ENCODE measurements at regions not wholly inside any gene's neighbourhood (a gene's known extent, or its start where the extent isn't known, plus 50 kb on each side); places are given as distances from the start of the nearest gene placed in this dataset.

DNA sequence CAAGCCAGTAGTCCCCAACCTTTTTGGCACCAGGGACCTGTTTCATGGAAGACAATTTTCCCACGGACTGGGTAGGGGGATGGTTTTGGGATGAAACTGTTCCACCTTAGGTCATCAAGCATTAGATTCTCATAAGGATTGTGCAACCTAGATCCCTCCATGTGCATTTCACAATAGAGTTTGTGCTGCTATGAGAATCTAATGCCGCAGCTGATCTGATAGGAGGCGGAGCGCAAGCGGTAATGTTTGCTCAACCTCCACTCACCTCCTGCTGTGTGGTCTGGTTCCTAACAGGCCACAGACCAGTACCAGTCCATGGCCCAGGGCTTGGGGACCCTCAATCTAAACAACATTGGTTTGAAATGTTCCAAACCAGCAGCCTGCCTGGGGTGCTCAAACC lies 137.0 kb upstream of the STXBP5 start:
- DNase-seq: no peak

DNA sequence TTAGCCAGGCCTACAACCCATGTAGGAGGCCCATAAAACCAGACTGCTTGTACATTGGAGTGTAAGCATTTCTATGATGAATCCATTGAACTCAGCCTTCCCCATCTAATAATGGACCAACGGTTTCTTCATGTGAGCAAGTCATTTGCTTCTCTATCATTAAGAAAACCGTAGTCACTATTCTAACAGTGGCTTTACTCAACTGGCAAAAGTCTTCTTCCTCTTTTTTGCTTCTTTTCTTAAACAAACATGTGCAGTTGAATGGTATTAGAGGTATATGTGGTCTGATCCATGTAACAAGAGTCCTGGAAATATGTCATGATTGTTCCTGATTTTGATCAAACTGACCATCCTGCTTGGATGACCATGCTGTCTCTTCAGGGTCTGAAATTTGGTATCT lies 132.4 kb upstream of the STXBP5 start:
- DNase-seq: no peak

DNA sequence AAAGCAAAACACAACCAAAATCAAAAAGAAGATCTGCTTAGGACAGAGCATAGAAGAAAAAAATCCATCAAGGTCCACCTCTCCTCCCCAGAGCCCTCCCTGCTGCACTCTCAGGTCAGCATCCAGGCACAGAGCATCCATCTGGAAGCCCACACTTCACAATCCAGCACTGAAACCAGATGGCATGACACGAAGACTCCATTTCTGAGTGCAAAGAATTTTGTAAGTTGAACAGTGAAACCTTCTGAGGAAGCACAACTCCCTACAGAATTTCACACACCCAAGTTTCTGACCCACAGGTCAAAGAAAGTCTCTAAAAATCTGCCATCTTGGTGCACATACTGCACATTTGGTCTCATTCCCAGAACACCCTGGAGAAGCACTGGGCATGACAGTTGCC lies 128.8 kb upstream of the STXBP5 start:
- DNase-seq: no peak

DNA sequence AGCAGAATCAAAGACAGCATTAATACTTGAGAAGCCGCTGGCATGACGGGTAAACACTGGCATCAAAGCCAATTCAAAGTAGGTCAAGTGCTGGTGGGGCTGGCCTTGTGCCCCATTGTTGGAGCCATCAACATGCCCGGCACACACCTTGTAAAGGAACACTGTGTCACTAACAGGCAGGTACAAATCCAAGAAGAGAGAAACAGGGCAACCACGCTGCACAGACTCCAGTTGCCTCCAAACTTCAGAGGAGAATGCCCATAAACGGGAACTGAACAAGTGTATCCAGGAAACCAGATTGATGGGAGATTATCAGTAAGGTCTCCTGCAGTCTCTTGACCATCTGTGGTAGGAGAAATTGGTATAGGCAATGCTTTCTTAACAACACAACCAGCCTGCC lies 127.0 kb upstream of the STXBP5 start:
- DNase-seq: peak in 47 of 58 donors; percentile 2 to 89 (median 52)

DNA sequence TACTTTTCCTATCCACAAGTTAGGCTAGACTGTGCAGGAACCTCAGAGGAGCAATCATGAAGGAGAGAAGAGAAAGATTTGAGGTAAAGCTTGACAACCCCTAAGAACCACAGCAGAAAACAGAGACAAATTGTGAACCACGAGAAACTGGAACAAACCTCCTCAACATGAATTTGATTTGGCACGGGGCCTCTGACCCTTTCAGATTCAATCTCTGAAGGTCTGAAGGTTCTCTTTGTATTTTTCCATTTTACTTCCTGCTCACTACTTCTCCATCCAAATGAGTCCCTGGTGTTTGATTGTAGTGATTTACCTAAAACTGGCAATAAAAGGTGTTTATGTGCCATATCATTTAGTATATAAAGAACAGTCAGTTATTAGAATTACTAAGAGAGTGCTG lies 126.1 kb upstream of the STXBP5 start:
- no peak for DNase-seq

DNA sequence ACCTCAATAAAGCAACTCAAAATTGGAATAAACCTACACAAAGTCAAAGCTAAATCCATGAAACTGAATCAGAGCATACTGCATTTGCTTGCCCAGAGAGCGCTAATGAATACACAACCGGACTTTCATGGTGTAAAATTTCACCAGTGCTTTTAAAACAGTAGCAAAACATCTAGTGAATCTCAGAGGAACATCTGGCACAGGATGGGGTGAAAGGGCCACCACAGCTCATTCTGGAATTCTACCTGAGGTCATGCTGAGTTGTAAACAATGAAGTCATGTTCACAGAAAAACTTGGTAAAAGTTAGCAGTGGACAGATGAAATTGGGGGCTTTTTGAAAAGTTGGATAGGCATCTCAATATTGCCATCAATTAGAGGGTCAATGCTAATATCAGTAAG lies 125.6 kb upstream of the STXBP5 start:
- DNase-seq: no peak

DNA sequence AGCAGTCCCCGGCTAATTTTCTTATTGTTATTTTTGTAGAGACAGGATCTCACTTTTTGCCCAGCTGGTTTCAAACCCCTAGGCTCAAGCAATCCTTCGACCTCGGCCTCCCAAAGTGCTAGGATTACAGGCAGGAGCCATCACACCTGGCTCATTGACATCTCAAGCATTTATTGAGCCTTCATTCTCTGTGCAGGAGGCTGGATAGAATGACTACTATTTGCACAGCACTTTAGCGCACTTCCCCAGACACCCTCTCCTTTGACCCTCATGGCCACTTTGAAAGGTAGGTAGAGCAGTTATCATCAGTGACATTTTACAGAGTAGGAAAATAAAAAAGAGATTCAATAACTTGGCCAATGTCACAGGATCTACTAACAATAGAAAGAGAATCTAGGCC lies 124.0 kb upstream of the STXBP5 start:
- no peak for DNase-seq

DNA sequence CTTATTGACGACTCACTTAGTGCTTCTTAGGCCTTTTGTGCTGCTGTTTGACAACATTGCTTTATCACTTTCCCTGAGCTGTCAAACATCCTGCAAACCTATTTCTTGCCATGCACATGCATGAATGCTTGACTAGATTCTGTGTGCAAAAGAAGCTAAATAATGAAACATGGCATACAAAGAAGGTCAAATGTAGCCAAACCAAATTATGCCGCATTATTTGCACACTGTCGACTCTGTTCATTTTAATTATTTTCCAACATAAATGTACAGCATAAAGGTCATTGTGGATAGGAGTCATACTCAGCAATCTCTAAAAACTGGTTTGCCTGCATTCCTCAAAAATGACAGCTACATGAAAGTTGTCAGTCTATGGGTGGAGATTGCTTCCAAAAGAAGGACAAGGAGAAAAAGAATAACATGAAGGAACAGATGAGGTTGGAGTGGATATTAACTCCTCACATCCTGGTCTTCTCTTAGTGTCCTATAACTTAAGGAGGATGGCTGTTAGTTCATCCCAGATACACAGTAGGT lies 123.1 kb upstream of the STXBP5 start:
- no peak for DNase-seq

DNA sequence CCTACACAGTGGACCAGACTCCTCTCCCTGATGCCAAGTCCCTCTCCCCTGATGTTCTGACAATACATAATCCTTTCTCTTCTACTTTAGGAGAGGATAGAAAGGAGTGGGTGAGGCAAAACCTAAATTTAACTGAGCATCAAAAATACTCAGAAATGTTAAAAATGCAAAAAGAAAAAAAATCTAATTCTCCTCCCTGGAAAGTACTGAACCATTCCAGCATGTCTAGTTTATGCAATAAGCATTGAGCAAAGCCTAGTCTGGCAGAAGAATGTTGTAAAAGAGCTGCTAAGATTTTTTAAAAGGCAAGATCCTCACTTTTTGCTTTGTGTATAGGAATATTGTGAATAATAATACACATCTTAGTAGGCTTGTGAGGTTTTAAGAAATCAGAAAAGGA lies 116.6 kb upstream of the STXBP5 start:
- no peak for DNase-seq

DNA sequence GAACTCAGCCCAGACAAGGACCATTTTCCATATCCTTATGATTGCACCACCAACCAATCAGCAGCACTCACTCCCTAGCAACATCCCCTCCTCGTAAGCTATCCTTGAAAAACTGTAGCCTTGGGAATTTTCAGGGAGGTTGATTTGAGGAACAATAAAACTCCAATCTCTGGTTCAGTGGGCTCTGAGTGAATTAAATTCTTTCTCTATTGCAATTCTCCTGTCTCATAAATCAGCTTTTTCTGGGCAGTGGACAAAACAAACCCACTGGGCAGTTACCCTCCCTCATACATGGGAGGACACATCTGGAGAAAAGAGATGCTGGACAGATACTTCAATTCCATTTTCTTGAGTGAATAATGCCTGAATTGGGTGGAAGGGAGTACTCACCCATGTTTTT lies 115.4 kb upstream of the STXBP5 start:
- no peak for DNase-seq

DNA sequence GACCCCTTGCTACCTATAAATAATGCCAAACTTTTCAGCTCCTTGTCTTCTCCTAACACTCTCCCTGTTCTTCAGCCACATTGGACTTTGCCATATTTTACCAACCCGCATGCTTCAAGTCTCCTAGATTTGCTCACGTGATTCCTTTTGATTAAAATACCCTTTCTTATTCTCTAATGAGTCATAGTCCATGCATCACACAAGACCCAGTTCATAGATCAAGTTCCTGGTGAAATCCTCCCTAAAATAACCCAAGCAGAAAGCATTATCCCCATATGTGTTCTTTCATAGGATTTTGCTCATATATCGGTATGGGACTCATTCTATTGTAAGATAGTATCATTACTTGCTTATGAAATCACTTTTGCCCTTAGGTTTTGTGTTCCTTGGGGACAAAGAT lies 108.9 kb upstream of the STXBP5 start:
- no peak for DNase-seq

DNA sequence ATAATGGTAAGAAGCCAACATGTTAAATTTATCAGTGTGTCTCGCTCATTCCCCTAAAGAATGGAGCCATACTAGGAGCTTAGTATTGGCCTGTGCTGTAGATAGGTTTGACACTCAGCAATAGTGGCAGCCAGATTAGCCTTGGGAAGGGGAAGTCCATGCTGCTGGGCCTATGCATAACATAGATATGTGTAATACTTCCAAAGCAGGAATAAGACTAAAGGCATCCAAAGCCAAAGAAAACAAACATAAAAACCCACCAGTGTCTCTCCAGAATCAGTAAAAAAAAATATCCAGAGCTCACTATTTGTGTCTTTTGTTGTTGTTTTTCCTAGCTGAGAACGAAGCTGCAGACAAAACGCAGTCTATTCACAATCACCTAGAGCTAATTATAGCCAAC lies 104.2 kb upstream of the STXBP5 start:
- no peak for DNase-seq

DNA sequence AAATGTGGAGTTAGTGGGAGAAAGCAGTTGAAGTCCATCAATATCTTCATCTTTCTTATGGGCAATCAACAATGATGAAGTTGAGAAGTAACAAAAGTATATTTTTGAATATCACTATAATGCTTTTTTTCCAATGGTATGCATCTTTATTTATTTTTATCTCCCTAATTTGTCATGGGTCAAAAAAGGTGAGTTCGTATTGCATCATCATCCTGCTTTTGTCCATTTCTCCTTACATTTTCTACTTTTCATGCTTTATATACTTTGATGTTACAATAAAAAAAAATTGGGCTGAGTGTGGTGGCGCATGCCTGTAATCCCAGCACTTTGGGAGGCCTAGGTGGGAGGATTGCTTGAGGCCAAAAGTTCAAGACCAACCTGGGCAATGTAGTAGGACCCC lies 101.2 kb upstream of the STXBP5 start:
- no peak for DNase-seq

DNA sequence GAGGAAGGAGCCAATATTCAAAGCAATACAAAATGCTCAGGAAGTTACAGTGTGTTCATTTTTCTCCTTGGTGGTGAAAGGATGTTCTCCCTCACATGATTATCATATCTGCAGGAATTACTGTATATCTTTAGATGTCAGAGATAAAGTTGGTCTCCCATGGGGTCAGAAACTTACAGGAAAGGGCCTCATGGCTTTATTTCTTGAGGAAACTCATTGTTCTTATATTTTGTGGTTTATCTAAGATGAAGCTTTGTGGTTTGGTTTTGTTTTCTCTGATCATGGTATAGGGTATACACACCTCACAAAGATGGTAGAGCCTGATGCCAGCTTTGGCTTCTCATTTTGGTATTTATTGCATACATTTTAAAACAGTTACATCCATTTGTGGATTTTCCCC lies 100.5 kb upstream of the STXBP5 start:
- DNase-seq: no peak

DNA sequence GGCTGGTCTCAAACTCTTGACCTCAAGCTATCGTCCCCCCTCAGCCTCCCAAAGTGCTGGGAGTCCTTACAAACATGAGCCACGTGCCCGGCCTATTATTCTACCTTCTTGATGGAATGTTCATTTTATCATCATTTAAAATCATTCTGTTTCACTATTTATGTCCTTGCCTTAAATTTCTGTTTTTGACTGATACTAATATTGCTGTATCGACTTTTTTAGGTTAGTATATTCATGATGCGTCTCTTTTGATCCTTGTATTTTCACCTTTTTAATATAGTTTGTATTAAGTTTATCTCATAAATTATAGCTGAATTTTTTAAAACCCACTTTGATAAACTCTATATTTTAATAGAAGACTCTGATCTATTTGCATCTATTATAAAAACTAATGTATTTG lies 98.4 kb upstream of the STXBP5 start:
- DNase-seq: no peak

DNA sequence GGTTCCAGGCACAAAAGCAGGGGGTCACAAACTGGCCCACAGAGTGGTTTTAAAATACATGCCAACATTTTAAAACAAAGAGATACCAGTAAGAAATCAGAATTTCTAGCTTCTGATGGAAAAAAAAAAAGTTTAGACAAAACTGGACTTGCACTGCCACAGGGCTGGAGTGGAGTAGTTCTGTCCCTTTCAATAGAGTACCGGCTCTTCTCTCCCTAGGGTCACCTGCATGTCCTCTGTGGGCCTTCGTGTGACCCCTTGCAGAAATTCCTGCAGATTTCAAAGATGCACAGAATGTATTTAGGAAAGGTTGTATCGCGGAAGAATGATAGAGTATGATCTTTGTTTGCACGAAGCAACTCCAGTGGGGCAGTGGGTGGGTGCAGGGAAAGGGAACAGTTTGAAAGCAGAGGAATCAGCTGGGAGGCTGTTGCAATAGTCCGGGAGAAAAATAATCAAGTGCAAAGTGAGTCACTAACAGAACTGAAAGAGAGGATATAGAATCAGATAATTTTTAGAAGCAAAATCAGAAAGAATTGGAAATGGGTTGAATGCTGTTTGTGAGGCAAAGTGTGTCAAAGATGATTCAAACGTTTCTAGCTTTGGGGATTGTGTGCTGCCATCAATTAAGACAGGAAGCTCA lies 97.3 kb upstream of the STXBP5 start:
- DNase-seq: peak in 2 of 58 donors; percentile 9 to 10

DNA sequence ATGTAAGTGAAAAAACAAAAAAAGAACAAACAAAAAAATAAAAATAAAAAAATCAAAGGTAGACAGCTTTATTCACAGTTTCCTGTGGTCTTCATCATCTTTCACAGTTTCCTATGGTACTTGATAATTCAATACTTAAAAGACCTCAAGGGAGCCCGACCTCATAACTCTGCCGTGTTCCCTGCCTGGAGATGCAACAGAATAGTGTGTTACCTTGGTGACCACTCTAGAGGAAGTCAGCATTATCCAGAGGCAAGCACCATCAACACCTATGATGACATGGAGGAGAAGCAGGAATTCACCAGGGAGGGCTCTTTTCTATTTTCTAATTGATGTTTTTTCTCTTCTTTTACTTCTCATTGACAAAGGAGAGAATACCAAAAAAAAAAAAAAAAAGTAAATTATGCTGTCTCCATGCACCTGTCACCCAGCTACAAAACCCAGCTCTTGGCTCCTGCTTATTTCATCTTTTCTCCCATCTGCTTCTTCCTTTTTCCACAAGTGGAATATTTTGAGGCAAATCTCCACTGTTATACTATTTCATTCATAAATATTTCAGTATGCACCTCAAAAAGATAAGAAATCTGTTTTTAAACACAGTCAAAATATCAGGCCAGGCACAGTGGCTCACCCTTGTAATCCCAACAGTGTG lies 95.8 kb upstream of the STXBP5 start:
- DNase-seq: no peak

DNA sequence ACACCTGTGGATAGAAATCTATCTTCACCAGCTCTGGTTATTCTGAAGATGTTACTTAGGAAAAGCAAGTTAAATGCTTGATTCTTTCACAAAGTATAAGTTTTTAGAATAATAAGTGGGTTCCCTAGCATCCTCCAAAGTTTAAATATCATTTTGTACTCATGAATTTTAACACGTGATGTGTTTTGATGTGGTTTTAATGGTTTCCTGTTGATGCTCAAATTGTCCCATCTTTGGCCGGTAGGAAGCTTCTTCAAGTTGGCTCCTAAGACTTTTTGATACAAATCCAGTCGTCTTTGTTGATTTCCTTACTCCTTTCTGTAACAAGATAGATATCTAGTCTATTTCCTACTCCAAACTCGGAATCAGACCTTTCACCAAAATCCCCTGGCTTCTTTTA lies 94.5 kb upstream of the STXBP5 start:
- DNase-seq: no peak

DNA sequence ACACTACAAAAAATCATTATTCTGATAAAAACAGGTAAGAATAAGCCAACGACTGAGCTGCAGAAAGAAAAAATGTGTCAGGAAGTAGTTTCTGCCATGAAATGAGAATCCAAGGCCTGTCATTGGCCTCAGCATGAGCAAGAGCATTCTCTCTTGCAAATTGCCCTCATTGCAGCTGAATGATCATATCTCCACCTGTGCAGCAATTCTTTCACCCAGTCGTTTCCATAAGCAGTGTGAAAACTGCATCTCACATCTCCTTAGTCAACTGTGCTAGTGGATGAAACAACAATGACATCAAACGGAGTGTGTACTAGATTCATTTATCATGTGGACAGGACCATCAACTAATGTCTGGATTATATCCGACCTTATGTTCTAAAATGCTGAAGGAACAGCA lies 88.2 kb upstream of the STXBP5 start:
- no peak for DNase-seq

DNA sequence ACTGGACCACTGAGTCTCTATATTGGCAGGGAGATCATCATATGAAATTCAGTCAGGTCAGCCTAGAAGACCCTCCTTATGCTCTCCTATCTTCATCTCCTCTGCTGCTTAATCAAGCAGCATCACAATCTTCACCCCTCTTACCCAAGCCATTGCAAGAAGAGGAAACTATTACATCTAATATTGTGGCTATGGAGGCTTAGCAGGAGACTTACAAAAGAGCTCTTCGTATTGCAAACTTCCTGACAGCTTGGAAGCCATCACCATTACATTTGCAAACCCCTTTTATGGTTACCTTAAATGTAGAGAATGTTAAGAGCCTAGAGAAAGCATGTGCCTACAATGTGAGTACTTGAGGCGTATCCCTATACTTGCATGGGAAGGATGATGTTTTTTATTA lies 87.2 kb upstream of the STXBP5 start:
- no peak for DNase-seq

DNA sequence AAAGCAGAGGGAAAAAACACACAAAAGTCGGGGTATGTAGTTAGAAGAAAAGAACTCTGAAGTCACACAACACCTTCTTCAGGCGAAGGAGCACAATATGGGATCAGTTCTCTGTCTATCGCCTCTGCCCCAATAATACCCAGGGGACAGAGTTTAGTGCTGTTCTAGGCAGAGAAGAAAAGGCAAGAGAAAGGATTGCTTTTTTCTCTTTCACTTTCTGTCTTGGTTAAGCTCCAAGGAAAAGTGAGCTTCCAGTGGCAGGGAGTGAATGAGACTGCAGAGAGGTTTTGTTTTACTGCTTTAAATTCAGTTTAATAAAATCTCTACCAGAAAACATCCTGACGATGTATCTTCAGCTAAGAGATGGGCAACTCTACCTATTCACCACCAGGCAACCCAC lies 86.6 kb upstream of the STXBP5 start:
- DNase-seq: peak in 1 of 58 donors; percentile 10

DNA sequence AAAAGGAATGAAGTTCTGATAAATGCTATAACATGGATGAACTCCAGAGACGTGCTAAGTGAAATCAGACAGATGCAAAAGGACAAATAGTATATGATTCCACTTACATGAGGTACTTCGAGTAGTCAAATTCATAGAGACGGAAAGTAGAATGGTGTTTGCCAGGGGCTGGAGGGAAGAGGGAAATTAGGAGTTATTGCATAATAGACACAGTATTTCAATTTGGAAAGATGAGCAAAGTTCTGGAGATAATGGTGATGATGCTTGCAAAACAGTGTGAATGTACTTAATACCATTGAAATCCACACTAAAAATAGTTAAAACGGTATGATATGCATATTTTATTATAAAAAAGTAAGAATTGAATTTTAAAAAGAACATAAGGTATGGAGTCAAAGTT lies 84.9 kb upstream of the STXBP5 start:
- no peak for DNase-seq

DNA sequence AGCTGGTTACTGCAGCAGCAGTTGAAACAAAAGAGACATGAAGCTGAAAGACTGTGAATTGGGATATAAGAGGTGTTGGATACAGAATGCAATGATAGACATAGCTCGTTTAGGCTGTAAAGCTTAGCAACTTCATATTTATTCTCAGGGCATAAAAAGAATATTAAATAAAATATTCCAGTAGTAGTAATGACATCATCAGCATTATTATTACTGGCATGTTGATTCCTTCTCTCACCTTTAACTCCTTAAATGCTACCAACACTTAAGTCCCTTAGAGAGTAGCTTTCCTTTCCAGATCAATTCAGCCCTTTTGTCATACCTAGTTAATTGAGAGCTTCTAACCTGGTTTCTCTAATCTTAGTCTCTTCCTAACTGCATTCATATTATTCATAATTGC lies 81.4 kb upstream of the STXBP5 start:
- no peak for DNase-seq
